ENCODE measurements at regions not wholly inside any gene's neighbourhood (a gene's known extent, or its start where the extent isn't known, plus 50 kb on each side); places are given as distances from the start of the nearest gene placed in this dataset.

DNA sequence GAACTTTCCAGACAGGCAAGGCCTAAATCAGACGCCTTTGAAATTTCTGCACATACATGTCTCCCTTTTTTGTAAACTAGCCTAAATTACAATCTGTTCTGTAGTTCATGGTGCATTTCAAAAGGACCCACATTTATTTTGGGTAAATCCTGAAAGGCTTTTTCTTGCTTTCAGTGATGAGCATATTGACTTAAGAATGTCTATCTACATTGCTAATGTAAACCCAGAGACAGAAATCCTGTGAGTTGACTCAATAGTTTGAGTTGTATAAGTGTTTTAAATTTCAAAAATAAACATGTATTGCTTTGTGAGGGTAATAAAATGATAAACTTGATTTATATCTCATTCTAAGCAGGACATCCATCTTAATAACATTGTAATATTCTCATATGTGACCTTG, 977.0 kb upstream of the NR2F2 start:
- DNase-seq = no peak

GRCh38 chr15:95359966-95360365, 970.5 kb upstream of the NR2F2 start:
- no peak for DNase-seq

DNA sequence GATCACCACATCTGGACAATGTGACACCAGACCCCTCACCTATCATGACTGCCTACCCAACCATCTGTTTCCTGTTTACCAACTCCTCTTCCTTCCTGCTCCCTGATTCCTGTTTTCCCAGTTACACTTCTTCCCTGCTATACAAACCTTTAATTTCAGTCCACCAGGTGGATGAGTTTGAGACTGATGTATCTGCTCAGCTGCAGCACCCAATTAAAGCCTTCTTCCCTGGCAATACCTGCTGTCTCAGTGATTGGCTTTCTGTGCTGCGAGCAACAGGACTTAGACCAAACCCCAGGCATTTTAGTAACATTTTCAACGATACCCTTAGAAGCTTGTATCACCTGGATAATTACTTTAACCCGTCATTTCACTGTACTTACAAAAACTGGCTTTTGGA, 968.2 kb upstream of the NR2F2 start:
- DNase-seq = no peak

- DNase-seq = no peak
These were observed 966.9 kb upstream of the NR2F2 start for GRCh38 chr15:95363646-95364045.

DNA sequence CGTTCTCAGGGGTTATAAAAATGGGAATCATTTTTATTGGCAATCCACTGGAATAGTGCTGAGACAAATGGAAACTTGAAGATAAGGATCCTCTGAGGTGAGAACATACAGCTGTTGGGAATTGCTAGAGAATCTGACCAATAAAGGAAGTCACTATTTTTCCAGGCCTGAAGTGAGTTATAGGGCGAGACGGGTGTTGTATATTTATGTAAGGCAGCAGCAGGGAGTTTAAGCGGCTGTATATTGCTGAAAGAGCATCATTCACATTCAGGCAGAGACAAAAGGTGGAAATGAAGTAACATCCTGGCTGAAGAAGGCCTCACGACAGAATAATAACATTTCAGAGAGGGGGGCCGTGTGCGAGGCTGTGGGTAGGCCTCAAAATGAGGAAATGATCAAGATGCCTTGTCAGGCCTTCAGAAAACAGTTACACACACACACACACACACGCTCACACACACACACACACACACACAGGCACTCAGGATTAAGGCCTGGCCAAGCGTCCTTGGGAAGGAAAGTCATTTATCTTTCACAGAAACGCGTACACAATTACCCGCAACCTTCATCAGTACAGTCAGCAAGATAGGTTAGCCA, 964.9 kb upstream of the NR2F2 start:
- DNase-seq = no peak

DNA sequence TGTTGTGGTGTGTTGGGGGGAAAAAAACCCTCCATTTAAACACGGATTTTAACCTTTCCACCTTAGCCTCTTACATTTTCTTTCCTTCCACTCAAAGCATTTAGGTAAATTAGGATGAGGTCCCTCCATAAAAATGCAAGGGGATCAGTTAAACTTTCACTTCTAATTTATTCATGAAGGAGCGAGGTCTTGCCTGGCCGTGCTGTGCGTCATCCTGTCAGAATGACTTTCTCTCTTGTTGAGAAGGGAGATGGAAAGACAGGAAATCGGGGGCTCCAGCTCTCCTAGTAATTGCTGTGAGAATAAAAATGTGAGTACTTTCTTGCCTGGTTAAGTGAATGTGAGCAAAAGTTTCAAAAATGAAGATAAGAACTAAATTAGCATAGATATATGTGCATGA, 962.3 kb upstream of the NR2F2 start:
- no peak for DNase-seq

DNA sequence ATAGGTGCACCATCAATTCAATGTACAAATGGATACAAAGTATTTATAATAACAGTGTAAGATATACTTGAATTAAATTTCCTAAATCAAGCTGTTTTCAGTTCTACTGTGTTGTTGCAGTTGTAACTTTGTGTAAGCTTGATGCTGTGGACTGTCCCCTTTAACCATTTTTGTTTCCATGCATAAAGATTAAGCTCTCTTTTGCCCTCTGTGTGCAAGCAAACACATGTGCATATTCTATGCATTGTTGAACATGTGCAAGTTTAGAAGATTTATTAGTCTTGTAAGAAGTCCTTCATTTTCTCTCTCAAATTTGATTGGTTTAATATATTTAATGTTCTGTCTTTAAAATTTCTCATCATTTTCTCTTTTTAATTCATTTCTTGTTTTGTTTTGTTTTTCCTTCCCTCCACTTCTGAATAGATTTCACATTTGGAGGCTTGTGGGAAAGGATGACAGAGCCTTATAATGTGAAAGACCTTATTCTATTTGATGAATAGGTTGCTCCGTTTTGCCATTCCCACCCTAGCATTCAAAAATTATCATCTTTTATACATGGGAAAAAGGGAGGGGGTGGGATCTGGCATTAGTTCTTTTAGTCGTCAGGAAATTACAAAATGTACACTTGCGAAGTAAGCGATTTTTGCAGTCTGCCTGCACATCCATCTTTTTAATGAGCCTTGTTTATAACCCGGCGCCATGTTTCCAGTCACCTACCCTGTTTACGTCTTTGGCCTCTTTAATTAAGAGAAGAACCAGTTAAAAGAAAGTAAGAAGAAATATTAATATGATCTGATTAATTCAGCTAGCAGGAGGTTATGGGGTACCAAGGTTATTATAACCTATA, 961.5 kb upstream of the NR2F2 start:
- no peak for DNase-seq

- no peak for DNase-seq
These were observed 960.2 kb upstream of the NR2F2 start for GRCh38 chr15:95370291-95370690.

GRCh38 chr15:95371664-95372063, 958.8 kb upstream of the NR2F2 start:
- no peak for DNase-seq

- DNase-seq = no peak
These were observed 955.2 kb upstream of the NR2F2 start for GRCh38 chr15:95375281-95375680.

- no peak for DNase-seq
These were observed 953.1 kb upstream of the NR2F2 start for GRCh38 chr15:95377258-95377852.

- DNase-seq = no peak
These were observed 936.1 kb upstream of the NR2F2 start for GRCh38 chr15:95394186-95395067.

DNA sequence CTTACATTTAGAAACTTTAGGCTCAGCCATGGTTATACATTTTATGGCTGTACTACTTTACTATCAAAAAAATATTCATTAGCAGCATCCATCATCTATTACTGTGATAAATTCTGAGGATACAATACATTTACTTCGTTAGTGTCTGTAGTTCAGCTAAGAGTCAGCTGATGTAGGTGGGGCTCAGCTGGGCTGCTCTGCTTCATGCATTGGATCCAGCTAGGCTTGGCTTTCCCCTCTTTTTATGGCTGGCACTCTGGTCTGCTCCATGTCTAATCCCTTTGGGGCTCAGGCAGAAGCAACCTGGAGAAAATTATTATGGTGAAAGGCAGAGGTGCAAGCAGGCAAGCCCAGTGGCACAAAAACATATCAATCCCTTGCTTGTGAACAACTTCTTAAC, 930.1 kb upstream of the NR2F2 start:
- DNase-seq = no peak

DNA sequence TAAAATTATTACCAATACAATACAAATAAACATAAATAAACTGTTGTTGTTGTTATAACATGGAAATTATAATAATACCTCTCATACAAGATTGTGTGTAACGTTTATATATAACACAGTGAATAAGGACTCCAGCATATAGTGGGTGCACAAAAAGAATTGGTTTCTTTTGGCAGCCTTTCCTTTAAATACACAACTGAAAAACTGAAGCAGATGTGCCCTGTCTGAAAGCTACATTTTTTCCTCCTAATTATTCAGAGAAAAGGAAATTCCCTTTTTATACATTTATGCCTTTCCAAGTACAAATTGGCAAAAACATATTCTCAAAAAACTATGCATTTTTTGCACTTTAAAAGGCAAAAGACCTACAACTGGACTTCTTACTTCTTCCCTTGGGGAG, 928.9 kb upstream of the NR2F2 start:
- DNase-seq = no peak

- no peak for DNase-seq
These were observed 925.1 kb upstream of the NR2F2 start for GRCh38 chr15:95405447-95405846.

GRCh38 chr15:95407534-95407933, 923.0 kb upstream of the NR2F2 start:
- no peak for DNase-seq

- DNase-seq = no peak
These were observed 921.3 kb upstream of the NR2F2 start for GRCh38 chr15:95409211-95409610.

DNA sequence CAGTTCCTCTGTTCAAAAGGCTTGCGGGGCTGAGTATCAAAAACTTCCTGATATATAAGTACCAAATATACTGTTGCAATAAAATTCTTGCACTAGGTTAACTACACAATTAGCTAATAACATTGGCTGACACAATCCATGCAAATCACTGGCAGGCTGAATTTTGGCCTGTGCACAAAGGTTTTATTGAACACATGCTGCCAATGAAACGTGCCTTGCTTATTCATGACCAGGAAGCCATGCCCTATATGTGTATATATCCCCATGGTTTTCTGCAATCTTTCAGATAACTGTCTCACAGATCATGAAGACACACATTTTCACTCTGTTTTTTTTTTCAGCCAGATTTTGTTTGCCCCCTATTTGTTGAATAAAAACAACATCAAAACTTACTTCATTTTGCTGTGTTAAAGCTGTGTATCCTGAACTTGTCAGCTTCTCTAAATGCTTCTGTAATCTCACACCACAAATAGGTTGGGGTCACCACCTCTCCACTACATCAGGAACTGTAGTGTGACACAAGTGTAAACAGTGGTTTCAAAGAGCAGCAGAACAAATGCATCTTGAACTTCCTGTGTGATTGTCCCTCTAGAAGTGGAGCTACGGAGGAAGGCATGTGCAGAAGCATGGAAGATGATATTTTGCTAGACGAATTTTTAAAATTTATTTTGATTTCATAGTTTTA, 920.7 kb upstream of the NR2F2 start:
- no peak for DNase-seq

DNA sequence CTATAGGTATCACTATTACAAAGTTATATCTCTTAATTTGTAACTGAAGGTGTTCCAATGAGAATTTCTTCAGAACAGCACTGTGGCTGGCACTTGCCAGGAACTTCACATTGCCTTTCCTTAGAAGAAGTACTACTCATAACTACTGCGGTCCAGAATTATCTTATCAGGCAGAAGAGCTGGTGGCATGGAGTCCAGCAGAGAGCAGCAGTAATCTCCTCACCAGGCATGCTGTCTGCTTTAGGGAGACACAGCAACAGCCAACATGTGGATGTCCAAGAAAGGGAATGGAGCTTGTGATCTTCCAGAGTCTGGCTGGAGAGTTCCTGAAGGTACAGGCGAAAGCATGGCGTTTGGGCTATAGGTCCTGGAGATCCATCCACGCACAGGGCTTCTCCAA, 919.7 kb upstream of the NR2F2 start:
- no peak for DNase-seq

- DNase-seq = no peak
These were observed 913.9 kb upstream of the NR2F2 start for GRCh38 chr15:95416576-95416975.

- no peak for DNase-seq
These were observed 912.7 kb upstream of the NR2F2 start for GRCh38 chr15:95417761-95418160.

- no peak for DNase-seq
These were observed 908.2 kb upstream of the NR2F2 start for GRCh38 chr15:95422255-95422654.

GRCh38 chr15:95425859-95426258, 904.6 kb upstream of the NR2F2 start:
- DNase-seq = no peak

Measured in stimulated activated naive CD4-positive, alpha-beta T cell treated with Interleukin-2 at 50 U/mL for 16 hours (primary cell).